ENCODE measurements at regions not wholly inside any gene's neighbourhood (a gene's known extent, or its start where the extent isn't known, plus 50 kb on each side); places are given as distances from the start of the nearest gene placed in this dataset.

- TF ChIP-seq, protein P1, sequence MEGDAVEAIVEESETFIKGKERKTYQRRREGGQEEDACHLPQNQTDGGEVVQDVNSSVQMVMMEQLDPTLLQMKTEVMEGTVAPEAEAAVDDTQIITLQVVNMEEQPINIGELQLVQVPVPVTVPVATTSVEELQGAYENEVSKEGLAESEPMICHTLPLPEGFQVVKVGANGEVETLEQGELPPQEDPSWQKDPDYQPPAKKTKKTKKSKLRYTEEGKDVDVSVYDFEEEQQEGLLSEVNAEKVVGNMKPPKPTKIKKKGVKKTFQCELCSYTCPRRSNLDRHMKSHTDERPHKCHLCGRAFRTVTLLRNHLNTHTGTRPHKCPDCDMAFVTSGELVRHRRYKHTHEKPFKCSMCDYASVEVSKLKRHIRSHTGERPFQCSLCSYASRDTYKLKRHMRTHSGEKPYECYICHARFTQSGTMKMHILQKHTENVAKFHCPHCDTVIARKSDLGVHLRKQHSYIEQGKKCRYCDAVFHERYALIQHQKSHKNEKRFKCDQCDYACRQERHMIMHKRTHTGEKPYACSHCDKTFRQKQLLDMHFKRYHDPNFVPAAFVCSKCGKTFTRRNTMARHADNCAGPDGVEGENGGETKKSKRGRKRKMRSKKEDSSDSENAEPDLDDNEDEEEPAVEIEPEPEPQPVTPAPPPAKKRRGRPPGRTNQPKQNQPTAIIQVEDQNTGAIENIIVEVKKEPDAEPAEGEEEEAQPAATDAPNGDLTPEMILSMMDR (conservative IDR thresholded peaks at IDR 0.05; ENCODE audit: low read length): no peak
- no peak for TF ChIP-seq EZH2phosphoT487 (IDR thresholded peaks at IDR 0.05; ENCODE audit: borderline replicate concordance, low read depth, low read length)
Observed at GRCh38 chr6:80793411-80793810, 686.9 kb downstream of the BCKDHB start.
